NCI-H82 treated with DMSO at 0.1 percent for 48 hours (cell line): ENCODE measurements at regions not wholly inside any gene's neighbourhood (a gene's known extent, or its start where the extent isn't known, plus 50 kb on each side); places are given as distances from the start of the nearest gene placed in this dataset.

Experiments
- DNase-seq: peaks from one replicate; lab custom pipeline; 2025; ENCODE audit not compliant: unreplicated experiment; lab: John Stamatoyannopoulos, UW

DNA sequence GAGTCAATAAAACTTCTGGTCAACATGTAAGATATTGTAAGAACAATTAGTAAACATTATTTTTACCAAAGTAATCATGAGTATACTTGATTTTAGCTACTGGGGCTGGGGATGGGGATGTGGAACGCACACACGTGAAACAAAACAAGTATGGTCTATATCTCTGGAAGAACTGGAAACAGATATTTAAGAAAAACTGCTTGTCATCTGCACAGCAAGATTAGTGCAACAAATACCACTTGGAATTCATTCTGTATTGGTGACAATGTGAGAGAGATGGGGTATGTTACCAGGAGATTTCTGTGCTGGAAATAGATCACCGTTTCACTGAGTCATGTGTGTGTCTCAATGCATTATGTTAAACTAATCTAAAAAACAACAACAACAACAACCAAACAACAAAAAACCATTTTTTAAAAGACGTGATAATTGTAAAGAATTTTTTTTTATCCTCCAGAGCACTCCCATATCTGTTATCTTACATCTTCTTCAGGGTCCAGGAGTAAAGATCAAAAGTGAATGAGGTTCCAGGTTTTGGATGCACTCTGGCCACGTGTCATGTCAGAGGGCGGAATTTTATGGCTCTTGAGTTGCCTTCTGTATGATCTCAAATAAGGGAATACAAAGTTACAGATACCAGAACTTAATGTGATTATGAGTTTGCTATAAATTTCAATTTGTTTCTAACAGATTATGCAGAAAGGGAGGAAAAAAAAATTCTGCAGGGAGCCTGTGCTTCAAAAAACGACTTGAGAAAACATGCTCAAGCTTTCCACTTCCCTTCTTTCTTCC is 153.0 kb downstream of the BBOX1 start:
- DNase-seq: no peak

- DNase-seq: no peak
These were observed 151.6 kb downstream of the BBOX1 start for GRCh38 chr11:27192184-27192583.

GRCh38 chr11:27191639-27192038 is 151.0 kb downstream of the BBOX1 start:
- no peak for DNase-seq

DNA sequence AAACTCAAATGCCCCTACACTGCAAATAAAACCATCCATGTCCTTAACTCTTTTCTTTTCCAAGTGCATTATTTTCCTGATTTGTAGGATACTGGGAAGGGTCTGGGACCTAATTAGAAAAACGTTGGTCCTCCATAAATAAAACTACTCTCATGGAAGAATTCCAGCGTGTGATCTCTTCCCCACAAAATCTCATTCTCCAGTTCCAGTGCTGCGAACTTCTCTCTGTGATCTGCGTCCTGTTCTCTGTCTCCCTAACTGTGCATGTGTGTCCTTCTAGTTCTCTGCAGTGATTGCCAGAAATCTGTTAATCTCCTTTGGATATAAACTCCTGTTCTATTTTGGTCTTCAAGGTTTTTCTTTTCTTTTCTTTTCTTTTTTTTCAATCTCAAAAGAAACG is 148.1 kb downstream of the BBOX1 start:
- no peak for DNase-seq

DNA sequence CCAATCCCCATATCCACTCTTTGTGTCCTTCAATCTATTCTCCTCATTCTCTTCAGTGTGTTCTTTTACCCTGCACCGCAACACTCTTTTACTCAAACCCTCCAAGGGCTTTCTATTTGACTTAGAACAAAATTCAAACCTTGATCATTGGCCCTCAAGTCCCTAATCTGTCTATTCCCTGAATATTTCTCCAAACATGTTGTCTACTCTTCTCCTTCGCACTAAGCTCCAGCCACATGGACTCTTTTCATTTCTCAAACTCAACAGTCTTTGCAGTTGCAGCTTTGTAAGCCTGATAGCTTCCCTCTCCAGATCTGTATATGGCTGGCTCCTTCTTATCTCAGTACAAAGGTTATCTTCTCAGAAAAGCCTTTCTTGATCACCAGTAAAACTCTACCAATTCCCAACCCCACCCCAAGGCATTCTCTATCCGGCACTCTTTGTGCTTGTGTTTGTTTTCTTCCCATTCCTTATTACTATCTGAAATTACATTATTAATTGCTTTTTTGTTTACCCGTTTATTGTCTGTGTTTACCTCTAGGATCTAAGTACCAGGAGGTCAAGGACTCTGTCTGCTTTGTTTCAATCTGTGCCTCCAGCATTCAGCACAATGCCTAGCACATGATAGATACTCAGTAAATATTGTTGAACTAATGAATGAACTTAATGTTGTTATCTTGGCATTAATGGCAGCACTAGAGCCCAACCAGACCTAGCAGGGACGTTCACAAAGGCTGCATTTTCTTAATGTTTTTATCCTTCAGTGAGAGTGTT is 147.4 kb downstream of the BBOX1 start:
- no peak for DNase-seq

- no peak for DNase-seq
These were observed 146.6 kb downstream of the BBOX1 start for GRCh38 chr11:27187075-27187847.

- DNase-seq: no peak
These were observed 146.0 kb downstream of the BBOX1 start for GRCh38 chr11:27186580-27186979.

DNA sequence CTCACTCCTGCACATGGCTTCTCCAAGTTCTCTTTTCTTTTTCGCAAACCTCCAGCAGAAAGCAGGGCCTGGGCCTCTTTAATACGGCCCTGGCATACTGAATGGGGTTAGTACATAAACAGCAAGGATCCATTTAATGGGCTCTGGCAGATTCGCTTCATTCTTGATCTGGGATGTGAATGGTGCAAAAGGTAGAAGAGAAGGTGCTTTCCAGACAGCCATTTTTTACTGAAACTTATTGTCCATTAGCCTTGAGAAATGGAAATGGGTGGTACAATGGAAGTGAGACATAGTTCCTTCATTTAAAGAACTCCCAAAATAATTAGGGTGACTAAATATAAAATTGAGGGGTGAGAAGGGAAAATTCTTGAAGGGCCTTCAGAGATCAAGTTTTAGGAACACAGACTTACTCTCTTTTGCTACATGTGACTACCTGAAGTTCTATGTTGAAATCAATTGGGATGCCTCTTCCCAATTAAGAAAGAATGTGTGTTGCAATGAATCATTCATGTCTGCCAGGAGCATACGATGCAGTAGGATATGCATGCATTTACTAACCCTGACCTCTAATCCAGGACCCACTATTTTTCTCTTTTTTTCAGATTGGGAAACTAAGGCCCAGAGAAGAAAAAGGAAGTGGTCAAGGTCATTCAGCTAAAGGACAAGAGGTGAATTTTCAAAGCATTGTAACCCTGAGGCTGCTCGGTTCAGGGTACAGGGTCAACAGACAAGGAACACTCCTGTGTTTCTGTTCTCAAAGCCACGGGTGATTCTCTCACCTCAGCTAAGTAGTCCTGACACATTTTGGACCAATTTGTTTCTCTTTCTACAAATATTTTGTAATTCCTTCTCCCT is 144.1 kb downstream of the BBOX1 start:
- no peak for DNase-seq

DNA sequence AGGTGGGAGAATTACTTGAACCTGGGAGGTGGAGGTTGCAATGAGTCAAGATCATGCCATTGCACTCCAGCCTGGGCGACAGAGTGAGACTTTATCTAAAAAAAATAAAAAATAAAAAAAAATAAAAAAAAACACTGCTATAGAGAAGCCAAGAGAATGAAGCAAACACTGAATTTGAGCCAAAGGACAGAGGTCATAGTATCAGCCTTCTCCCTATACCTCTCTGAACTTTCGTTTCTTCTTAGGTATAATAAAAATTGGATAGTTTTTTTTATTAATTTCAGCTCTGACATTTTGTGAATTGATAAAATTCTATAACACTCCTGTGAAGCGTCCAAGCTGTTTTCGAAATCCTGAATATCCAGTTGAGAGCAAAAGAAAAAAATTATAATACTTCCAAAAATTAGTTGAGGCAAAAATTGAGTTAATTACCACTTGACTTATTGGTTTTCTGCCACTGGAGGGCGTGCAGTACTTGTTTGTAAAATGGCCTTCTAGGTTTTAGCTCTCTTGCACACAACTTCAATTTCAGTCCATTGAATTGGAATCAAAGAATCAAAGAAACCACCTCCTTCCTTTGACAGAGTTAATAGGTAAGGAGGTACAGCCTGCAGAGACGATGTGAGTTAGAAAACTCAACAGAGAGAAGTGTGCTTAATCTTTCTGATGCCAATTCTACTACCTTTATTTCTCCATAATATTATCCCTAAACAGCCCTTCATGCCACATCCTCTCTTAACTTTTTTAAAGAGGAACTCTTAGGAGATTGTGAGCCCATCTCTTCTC is 143.2 kb downstream of the BBOX1 start:
- DNase-seq: peak; percentile 27

DNA sequence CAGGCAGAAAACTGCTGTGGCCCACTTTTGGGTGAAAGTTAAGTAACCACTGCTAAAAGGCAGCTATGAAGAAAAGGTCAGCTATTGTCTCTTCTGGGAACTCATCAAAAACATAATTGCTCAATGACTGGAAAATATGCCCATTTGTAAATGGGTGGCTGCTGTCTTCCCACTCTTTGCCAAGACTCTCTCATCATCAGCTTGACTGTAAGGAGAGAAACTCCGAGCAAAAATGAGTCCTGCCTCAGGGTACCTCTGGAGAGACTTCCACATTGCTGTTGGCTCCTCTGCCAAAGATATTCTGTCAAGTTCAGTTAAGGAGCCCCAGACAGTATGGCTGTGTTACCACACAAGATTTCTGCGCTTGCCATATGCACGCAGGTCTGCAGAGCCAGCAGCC is 138.7 kb downstream of the BBOX1 start:
- DNase-seq: no peak

GRCh38 chr11:27178859-27179258 is 138.2 kb downstream of the BBOX1 start:
- no peak for DNase-seq
